Right cardiac atrium (tissue), 5 donors: ENCODE measurements at regions not wholly inside any gene's neighbourhood (a gene's known extent, or its start where the extent isn't known, plus 50 kb on each side); places are given as distances from the start of the nearest gene placed in this dataset.

Source experiments
- ATAC-seq, 2 donors: fragments of 200-7000 bp; cut with Tn5 transposase; one replicate each; pipeline versions ENCODE4 v1.8.0 to v1.9.1; 2020; ENCODE audit warnings: moderate library complexity in 2 of 2, mild to moderate bottlenecking in 1 of 2
- DNase-seq, 3 donors: peaks; one replicate each; pipeline ENCODE4 v3.0.0-alpha.2; 2020
- H3K27ac ChIP-seq: one replicate; pipeline ENCODE4 v1.5.1; 2013; ENCODE audit warnings: mild to moderate bottlenecking, low read length, control low read depth, moderate library complexity
- H3K27me3 ChIP-seq: one replicate; pipeline ENCODE4 v1.6.1; 2013; ENCODE audit not compliant: control insufficient read depth, insufficient read depth
- H3K4me1 ChIP-seq: one replicate; pipeline ENCODE4 v1.6.1; 2013; ENCODE audit warnings: low read length; ENCODE audit not compliant: control insufficient read depth, insufficient read depth
- H3K4me3 ChIP-seq: one replicate; pipeline ENCODE4 v1.5.1; 2013; ENCODE audit warnings: low read length, control low read depth
- H3K9me3 ChIP-seq: one replicate; pipeline ENCODE4 v1.6.1; 2013; ENCODE audit warnings: low read length; ENCODE audit not compliant: control insufficient read depth
- WGBS: extraction: QIAGEN DNeasy Blood & Tissue Kit; methylation state at CpG from one replicate; pipeline ENCODE4 v1.1.7; 2013; 5-methylcytosine and 5-hydroxymethylcytosine counted together
- intact Hi-C, 4 donors: fragments of 100-400 bp; cut with DNase I; formaldehyde crosslinking; loops; one replicate each; pipeline versions ENCODE4 v1.11.0 to v1.14.0; 2022 to 2023
- donor health status: healthy with polysubstance abuse.
- donor health status: DM: no; HTN: yes; CAD: no.
- donor health status: DM: no; HTN: no; CAD: no.
- donor health status: DM: no; HTN: yes; CAD: no; lungs with severe emphysema.
- donor health status: DM: yes; HTN: yes; CAD: no.

- DNase-seq: no peak
- Histone ChIP-seq H3K4me1 (no peaks in the 10 kb centered on the region), H3K27me3 (no peaks in the 10 kb centered on the region), H3K9me3 (no peaks in the 10 kb centered on the region), H3K4me3 (no peak overlapping the region), H3K27ac (no peak overlapping the region)
- intact Hi-C loops: no loop called here
- ATAC-seq: no peak
Measured at GRCh38 chr10:58041901-58042300, 225.8 kb downstream of the IPMK start.

- 78% methylated on average over 4 of the region's 4 CpGs for WGBS
- H3K27me3 ChIP-seq: no peaks in the 10 kb centered on the region
- no peak overlapping the region for H3K4me3 ChIP-seq
- ATAC-seq (no peak), DNase-seq (no peak)
- intact Hi-C loops: no loop called here
- H3K4me1 ChIP-seq: no peaks in the 10 kb centered on the region
- no peaks in the 10 kb centered on the region for H3K9me3 ChIP-seq
- H3K27ac ChIP-seq: no peak overlapping the region
Measured at GRCh38 chr10:58030208-58030607, 237.5 kb downstream of the IPMK start.

GRCh38 chr10:58028597-58029366 is 238.9 kb downstream of the IPMK start:
- H3K27ac ChIP-seq: no peak overlapping the region
- no peak overlapping the region for H3K4me3 ChIP-seq
- H3K27me3 ChIP-seq: no peaks in the 10 kb centered on the region
- intact Hi-C loops: no loop called here
- DNase-seq (no peak), ATAC-seq (no peak)
- H3K9me3 ChIP-seq: no peaks in the 10 kb centered on the region
- H3K4me1 ChIP-seq: no peaks in the 10 kb centered on the region

GRCh38 chr10:58027426-58027825 is 240.3 kb downstream of the IPMK start:
- Histone ChIP-seq H3K4me3 (no peak overlapping the region), H3K27ac (no peak overlapping the region), H3K4me1 (no peaks in the 10 kb centered on the region), H3K9me3 (no peaks in the 10 kb centered on the region), H3K27me3 (no peaks in the 10 kb centered on the region)
- ATAC-seq (no peak), DNase-seq (no peak)
- WGBS: 54% methylated on average over 1 of the region's 1 CpG
- intact Hi-C loops: no loop called here

GRCh38 chr10:58026036-58026435 is 241.7 kb downstream of the IPMK start:
- no peak for DNase-seq
- Histone ChIP-seq H3K4me1 (no peaks in the 10 kb centered on the region), H3K9me3 (no peaks in the 10 kb centered on the region), H3K27ac (no peak overlapping the region), H3K27me3 (no peaks in the 10 kb centered on the region), H3K4me3 (no peak overlapping the region)
- ATAC-seq: no peak
- intact Hi-C loops: no loop called here
- WGBS: 65% methylated on average over 3 of the region's 3 CpGs

- no peak overlapping the region for H3K4me3 ChIP-seq
- H3K27ac ChIP-seq: no peak overlapping the region
- H3K27me3 ChIP-seq: no peaks in the 10 kb centered on the region
- intact Hi-C loops: no loop called here
- no peaks in the 10 kb centered on the region for H3K4me1 ChIP-seq
- 8% methylated on average over 2 of the region's 2 CpGs for WGBS
- H3K9me3 ChIP-seq: no peaks in the 10 kb centered on the region
- DNase-seq (no peak), ATAC-seq (no peak)
Measured at GRCh38 chr10:58023341-58024073, 244.2 kb downstream of the IPMK start.

GRCh38 chr10:58019863-58020537 is 247.7 kb downstream of the IPMK start:
- WGBS: 77% methylated on average over 3 of the region's 3 CpGs

GRCh38 chr10:58017719-58018367 is 249.9 kb downstream of the IPMK start:
- intact Hi-C loops: no loop called here
- no peaks in the 10 kb centered on the region for H3K9me3 ChIP-seq
- ATAC-seq: no peak

More at GRCh38 chr10:58019863-58020537, 247.7 kb downstream of the IPMK start:
- H3K9me3 ChIP-seq: no peaks in the 10 kb centered on the region
- no peak overlapping the region for H3K27ac ChIP-seq
- no peak for ATAC-seq
- no peaks in the 10 kb centered on the region for H3K4me1 ChIP-seq
- no peaks in the 10 kb centered on the region for H3K27me3 ChIP-seq
- no peak overlapping the region for H3K4me3 ChIP-seq
- intact Hi-C loops: no loop called here
- DNase-seq: no peak

GRCh38 chr10:58016614-58017013 is 251.1 kb downstream of the IPMK start:
- Histone ChIP-seq H3K27me3 (no peaks in the 10 kb centered on the region), H3K9me3 (no peaks in the 10 kb centered on the region), H3K4me3 (no peak overlapping the region), H3K27ac (no peak overlapping the region), H3K4me1 (no peaks in the 10 kb centered on the region)
- ATAC-seq (no peak), DNase-seq (no peak)
- intact Hi-C loops: no loop called here
- 99% methylated on average over 1 of the region's 1 CpG for WGBS

More at GRCh38 chr10:58017719-58018367, 249.9 kb downstream of the IPMK start:
- Histone ChIP-seq H3K4me1 (no peaks in the 10 kb centered on the region), H3K4me3 (no peak overlapping the region), H3K27me3 (no peaks in the 10 kb centered on the region), H3K27ac (no peak overlapping the region)
- WGBS: 78% methylated on average over 5 of the region's 5 CpGs
- DNase-seq: no peak

- Histone ChIP-seq H3K9me3 (no peaks in the 10 kb centered on the region), H3K27ac (no peak overlapping the region), H3K4me3 (no peak overlapping the region), H3K4me1 (no peaks in the 10 kb centered on the region), H3K27me3 (no peaks in the 10 kb centered on the region)
- 63% methylated on average over 1 of the region's 1 CpG for WGBS
- intact Hi-C loops: no loop called here
- no peak for ATAC-seq
- DNase-seq: no peak
Measured at GRCh38 chr10:58014436-58014835, 253.3 kb downstream of the IPMK start.

GRCh38 chr10:58013406-58013805 is 254.3 kb downstream of the IPMK start:
- Histone ChIP-seq H3K27ac (no peak overlapping the region), H3K9me3 (no peaks in the 10 kb centered on the region), H3K4me1 (no peaks in the 10 kb centered on the region), H3K27me3 (no peaks in the 10 kb centered on the region), H3K4me3 (no peak overlapping the region)
- DNase-seq (no peak), ATAC-seq (no peak)
- intact Hi-C loops: no loop called here
- 67% methylated on average over 4 of the region's 4 CpGs for WGBS
